Upper lobe of left lung (tissue), 4 donors: ENCODE measurements at regions not wholly inside any gene's neighbourhood (a gene's known extent, or its start where the extent isn't known, plus 50 kb on each side); places are given as distances from the start of the nearest gene placed in this dataset.
"Not testable (repeated sequence)": the region's sequence is repeated elsewhere in the genome, so short reads cannot be mapped to it uniquely, and the experiment has no call there.

Source experiments
- EP300 ChIP-seq, 4 donors: sonication (generic); formaldehyde crosslinking; IDR thresholded peaks; one replicate each; pipeline ENCODE4 v1.5.1; 2017; ENCODE audit warnings: antibody characterized with exemption in 4 of 4, control low read depth in 2 of 4
- POLR2A ChIP-seq, 4 donors: fragments of 450-650 bp; IDR thresholded peaks; one replicate each; pipeline ENCODE4 v1.5.1; 2016 to 2017; ENCODE audit warnings: antibody characterized with exemption in 4 of 4, mild to moderate bottlenecking in 2 of 4
- POLR2AphosphoS5 ChIP-seq, 2 donors: sonication (generic); formaldehyde crosslinking; IDR thresholded peaks; one replicate each; pipeline ENCODE4 v1.5.1; 2017; ENCODE audit warnings: antibody characterized with exemption in 2 of 2
- TF ChIP-seq, protein P1 (sequence below), 6 experiments: fragments of 450-650 bp in 4 of 6; fragments of 200-600 bp in 2 of 6; sonication (generic) in 2 of 6; IDR thresholded peaks; one replicate each; pipeline ENCODE4 v1.5.1; 2016 to 2019; ENCODE audit warnings: antibody characterized with exemption in 6 of 6

DNA sequence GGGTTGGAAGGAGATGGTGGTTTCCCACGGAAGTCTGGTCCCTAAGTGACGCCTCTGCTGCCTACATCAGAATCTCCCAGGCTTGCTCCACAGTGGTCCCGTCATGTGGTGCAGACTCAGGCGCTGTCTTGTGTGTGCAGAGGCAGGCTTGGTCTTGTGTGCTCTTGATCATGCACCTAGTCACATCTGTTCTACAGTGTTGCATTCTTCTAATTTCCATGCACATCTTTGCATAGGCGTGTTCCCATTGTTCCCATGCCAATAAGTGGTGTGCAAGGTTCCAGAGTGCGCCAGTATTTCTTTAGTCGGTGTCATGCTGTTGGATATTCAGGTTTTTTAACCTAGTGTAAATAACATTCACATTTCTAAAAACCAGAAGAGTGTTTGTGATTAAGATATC lies 195.8 kb downstream of the LMLN start:
- TF ChIP-seq, protein P1, sequence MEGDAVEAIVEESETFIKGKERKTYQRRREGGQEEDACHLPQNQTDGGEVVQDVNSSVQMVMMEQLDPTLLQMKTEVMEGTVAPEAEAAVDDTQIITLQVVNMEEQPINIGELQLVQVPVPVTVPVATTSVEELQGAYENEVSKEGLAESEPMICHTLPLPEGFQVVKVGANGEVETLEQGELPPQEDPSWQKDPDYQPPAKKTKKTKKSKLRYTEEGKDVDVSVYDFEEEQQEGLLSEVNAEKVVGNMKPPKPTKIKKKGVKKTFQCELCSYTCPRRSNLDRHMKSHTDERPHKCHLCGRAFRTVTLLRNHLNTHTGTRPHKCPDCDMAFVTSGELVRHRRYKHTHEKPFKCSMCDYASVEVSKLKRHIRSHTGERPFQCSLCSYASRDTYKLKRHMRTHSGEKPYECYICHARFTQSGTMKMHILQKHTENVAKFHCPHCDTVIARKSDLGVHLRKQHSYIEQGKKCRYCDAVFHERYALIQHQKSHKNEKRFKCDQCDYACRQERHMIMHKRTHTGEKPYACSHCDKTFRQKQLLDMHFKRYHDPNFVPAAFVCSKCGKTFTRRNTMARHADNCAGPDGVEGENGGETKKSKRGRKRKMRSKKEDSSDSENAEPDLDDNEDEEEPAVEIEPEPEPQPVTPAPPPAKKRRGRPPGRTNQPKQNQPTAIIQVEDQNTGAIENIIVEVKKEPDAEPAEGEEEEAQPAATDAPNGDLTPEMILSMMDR (IDR thresholded peaks at IDR 0.05): not testable (repeated sequence)
- TF ChIP-seq POLR2AphosphoS5, EP300, POLR2A (IDR thresholded peaks at IDR 0.05): not testable (repeated sequence)
